ENCODE measurements at regions not wholly inside any gene's neighbourhood (a gene's known extent, or its start where the extent isn't known, plus 50 kb on each side); places are given as distances from the start of the nearest gene placed in this dataset.

DNA sequence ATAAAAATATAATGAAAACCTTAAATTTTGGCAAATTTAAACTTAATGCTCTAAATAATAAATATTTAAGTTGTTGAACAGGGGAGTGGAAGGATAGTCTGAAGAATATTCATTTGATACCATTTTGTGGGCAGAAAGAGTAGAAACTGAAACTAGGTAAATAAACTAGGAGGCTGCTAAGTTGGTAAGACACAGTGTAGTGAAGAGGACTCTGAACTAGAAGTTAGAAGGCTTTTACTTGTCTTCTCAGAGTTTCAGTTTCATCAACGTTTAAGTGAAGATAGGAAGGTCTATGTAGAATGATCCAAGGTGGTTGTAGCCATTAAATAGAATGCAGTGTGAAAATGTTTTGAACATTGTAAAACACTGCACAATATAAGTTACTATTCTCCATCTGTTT, 516.9 kb downstream of the AMY1C start:
- Histone ChIP-seq H3K79me2 (ENCODE audit: insufficient read depth, low read length) (no peaks in the 10 kb centered on the region), H3K9me3 (ENCODE audit: low read length) (peaks cover 6% of the 10 kb centered on the region; the same call in 1 of the 2 replicates), H3K4me2 (ENCODE audit: low read depth, low read length) (no peak overlapping the region), H3K27ac (ENCODE audit: extremely low read length, insufficient read depth, low read length) (no peak overlapping the region), H3K4me3 (replicated peaks in 1 of 3; ENCODE audit: insufficient read depth in 1 of 3, low read depth in 2 of 3, low read length in 3 of 3) (no peak overlapping the region), H4K20me1 (ENCODE audit: insufficient read depth, low read length) (no peaks in the 10 kb centered on the region), H3K4me1 (ENCODE audit: insufficient read depth, low read length) (no peaks in the 10 kb centered on the region), H2AFZ (ENCODE audit: low read length) (no peak overlapping the region), H3K9ac (ENCODE audit: insufficient read depth, low read depth, low read length) (no peak overlapping the region), H3K36me3 (replicated peaks in 1 of 2; ENCODE audit: control insufficient read depth in 1 of 2, insufficient read depth in 2 of 2, low read length in 2 of 2) (no peaks in the 10 kb centered on the region), H3K27me3 (ENCODE audit: control insufficient read depth in 1 of 2, insufficient read depth in 2 of 2, low read length in 2 of 2) (no peaks in the 10 kb centered on the region)
- in situ Hi-C loops (cut with HindIII; ENCODE audit: extremely low pct_ligation_motif_present, low pct_unique_long_range_greater_than_20kb), result no loop called here
- no peak for FAIRE-seq
- TF ChIP-seq PAWR (CRISPR knock-in tag; IDR thresholded peaks at IDR 0.05; ENCODE audit: borderline replicate concordance) (no peak), TCF7 (IDR thresholded peaks at IDR 0.05; ENCODE audit: low read depth) (no peak), NR3C1 (CRISPR knock-in tag; IDR thresholded peaks at IDR 0.05) (no peak), ZNF816 (CRISPR knock-in tag; IDR thresholded peaks at IDR 0.05; ENCODE audit: borderline replicate concordance) (no peak), SMARCE1 (IDR thresholded peaks at IDR 0.05; ENCODE audit: borderline replicate concordance) (no peak), RBAK (CRISPR knock-in tag; IDR thresholded peaks at IDR 0.05) (no peak), MED1 (CRISPR knock-in tag; IDR thresholded peaks at IDR 0.05) (no peak), TOPORS (CRISPR knock-in tag; IDR thresholded peaks at IDR 0.05) (no peak), KLF6 (CRISPR knock-in tag; IDR thresholded peaks at IDR 0.05) (no peak), MIER2 (CRISPR knock-in tag; IDR thresholded peaks at IDR 0.05) (no peak)
- TF ChIP-seq, protein P1, sequence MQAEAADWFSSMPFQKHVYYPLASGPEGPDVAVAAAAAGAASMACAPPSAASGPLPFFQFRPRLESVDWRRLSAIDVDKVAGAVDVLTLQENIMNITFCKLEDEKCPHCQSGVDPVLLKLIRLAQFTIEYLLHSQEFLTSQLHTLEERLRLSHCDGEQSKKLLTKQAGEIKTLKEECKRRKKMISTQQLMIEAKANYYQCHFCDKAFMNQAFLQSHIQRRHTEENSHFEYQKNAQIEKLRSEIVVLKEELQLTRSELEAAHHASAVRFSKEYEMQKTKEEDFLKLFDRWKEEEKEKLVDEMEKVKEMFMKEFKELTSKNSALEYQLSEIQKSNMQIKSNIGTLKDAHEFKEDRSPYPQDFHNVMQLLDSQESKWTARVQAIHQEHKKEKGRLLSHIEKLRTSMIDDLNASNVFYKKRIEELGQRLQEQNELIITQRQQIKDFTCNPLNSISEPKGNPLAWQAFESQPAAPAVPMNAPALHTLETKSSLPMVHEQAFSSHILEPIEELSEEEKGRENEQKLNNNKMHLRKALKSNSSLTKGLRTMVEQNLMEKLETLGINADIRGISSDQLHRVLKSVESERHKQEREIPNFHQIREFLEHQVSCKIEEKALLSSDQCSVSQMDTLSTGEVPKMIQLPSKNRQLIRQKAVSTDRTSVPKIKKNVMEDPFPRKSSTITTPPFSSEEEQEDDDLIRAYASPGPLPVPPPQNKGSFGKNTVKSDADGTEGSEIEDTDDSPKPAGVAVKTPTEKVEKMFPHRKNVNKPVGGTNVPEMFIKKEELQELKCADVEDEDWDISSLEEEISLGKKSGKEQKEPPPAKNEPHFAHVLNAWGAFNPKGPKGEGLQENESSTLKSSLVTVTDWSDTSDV (CRISPR knock-in tag; IDR thresholded peaks at IDR 0.05), result no peak
- TF ChIP-seq, protein P2, sequence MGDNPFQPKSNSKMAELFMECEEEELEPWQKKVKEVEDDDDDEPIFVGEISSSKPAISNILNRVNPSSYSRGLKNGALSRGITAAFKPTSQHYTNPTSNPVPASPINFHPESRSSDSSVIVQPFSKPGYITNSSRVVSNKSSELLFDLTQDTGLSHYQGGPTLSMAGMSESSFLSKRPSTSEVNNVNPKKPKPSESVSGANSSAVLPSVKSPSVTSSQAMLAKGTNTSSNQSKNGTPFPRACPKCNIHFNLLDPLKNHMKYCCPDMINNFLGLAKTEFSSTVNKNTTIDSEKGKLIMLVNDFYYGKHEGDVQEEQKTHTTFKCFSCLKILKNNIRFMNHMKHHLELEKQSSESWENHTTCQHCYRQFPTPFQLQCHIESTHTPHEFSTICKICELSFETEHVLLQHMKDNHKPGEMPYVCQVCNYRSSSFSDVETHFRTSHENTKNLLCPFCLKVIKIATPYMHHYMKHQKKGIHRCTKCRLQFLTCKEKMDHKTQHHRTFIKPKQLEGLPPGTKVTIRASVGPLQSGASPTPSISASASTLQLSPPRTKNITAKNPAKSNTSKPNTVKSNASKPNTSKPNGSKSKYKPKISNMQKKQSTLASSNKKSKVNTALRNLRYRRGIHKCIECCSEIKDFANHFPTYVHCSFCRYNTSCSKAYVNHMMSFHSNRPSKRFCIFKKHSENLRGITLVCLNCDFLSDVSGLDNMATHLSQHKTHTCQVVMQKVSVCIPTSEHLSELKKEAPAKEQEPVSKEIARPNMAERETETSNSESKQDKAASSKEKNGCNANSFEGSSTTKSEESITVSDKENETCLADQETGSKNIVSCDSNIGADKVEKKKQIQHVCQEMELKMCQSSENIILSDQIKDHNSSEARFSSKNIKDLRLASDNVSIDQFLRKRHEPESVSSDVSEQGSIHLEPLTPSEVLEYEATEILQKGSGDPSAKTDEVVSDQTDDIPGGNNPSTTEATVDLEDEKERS (CRISPR knock-in tag; IDR thresholded peaks at IDR 0.05), result no peak
- TF ChIP-seq, protein P3, sequence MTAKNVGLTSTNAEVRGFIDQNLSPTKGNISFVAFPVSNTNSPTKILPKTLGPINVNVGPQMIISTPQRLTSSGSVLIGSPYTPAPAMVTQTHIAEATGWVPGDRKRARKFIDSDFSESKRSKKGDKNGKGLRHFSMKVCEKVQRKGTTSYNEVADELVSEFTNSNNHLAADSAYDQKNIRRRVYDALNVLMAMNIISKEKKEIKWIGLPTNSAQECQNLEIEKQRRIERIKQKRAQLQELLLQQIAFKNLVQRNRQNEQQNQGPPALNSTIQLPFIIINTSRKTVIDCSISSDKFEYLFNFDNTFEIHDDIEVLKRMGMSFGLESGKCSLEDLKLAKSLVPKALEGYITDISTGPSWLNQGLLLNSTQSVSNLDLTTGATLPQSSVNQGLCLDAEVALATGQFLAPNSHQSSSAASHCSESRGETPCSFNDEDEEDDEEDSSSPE (CRISPR knock-in tag; IDR thresholded peaks at IDR 0.05), result no peak
- TF ChIP-seq, protein P4, sequence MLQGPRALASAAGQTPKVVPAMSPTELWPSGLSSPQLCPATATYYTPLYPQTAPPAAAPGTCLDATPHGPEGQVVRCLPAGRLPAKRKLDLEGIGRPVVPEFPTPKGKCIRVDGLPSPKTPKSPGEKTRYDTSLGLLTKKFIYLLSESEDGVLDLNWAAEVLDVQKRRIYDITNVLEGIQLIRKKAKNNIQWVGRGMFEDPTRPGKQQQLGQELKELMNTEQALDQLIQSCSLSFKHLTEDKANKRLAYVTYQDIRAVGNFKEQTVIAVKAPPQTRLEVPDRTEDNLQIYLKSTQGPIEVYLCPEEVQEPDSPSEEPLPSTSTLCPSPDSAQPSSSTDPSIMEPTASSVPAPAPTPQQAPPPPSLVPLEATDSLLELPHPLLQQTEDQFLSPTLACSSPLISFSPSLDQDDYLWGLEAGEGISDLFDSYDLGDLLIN (CRISPR knock-in tag; IDR thresholded peaks at IDR 0.05; ENCODE audit: borderline replicate concordance), result no peak
- intact Hi-C loops (cut with micrococcal nuclease; ENCODE audit: unreplicated experiment), result no loop called here
- no peak for ATAC-seq
- no TSS peak for BruUV-seq (replicated peaks)
- ChIA-PET POLR2A (no interaction called here), CTCF (ENCODE audit: low intra/inter-chr PET ratio, low total read pairs) (no interaction called here)
- 0% methylated on average over 1 of the region's 1 CpG for WGBS (ENCODE audit: low lambda C conversion rate)
- DNase-seq (ENCODE audit: low spot score), result no peak
